ENCODE measurements at regions not wholly inside any gene's neighbourhood (a gene's known extent, or its start where the extent isn't known, plus 50 kb on each side); places are given as distances from the start of the nearest gene placed in this dataset.

GRCh38 chr5:117691081-117691870, 1116.7 kb upstream of the SEMA6A start:
- DNase-seq (ENCODE audit: low spot score), result no peak
- H3K4me3 Mint-ChIP-seq, result no peak overlapping the region
- no peaks in the 10 kb centered on the region for H3K4me1 Mint-ChIP-seq (ENCODE audit: low read depth)
- H3K27ac Mint-ChIP-seq, result no peak overlapping the region
- peaks cover 4% of the 10 kb centered on the region for H3K9me3 Mint-ChIP-seq
- intact Hi-C loops (cut with micrococcal nuclease), result no loop called here
- no peaks in the 10 kb centered on the region for H3K36me3 Mint-ChIP-seq (ENCODE audit: low read depth)
- H3K27me3 Mint-ChIP-seq (ENCODE audit: insufficient read depth), result no peaks in the 10 kb centered on the region

GRCh38 chr5:117690612-117691011, 1116.0 kb upstream of the SEMA6A start:
- Mint-ChIP-seq H3K36me3 (ENCODE audit: low read depth) (no peaks in the 10 kb centered on the region), H3K27ac (no peak overlapping the region), H3K27me3 (ENCODE audit: insufficient read depth) (no peaks in the 10 kb centered on the region), H3K4me1 (ENCODE audit: low read depth) (no peaks in the 10 kb centered on the region), H3K9me3 (peaks cover 4% of the 10 kb centered on the region), H3K4me3 (no peak overlapping the region)
- intact Hi-C loops (cut with micrococcal nuclease), result no loop called here
- no peak for DNase-seq (ENCODE audit: low spot score)

GRCh38 chr5:117686926-117687325, 1112.3 kb upstream of the SEMA6A start:
- Mint-ChIP-seq H3K36me3 (ENCODE audit: low read depth) (no peaks in the 10 kb centered on the region), H3K27ac (no peak overlapping the region), H3K4me1 (ENCODE audit: low read depth) (no peaks in the 10 kb centered on the region), H3K4me3 (no peak overlapping the region), H3K27me3 (ENCODE audit: insufficient read depth) (no peaks in the 10 kb centered on the region), H3K9me3 (peaks cover 4% of the 10 kb centered on the region)
- DNase-seq (ENCODE audit: low spot score), result no peak
- intact Hi-C loops (cut with micrococcal nuclease), result no loop called here

GRCh38 chr5:117682416-117682815, 1107.8 kb upstream of the SEMA6A start:
- intact Hi-C loops (cut with micrococcal nuclease), result no loop called here
- H3K36me3 Mint-ChIP-seq (ENCODE audit: low read depth), result no peaks in the 10 kb centered on the region

GRCh38 chr5:117681431-117682254, 1107.0 kb upstream of the SEMA6A start:
- no peak for DNase-seq (ENCODE audit: low spot score)
- H3K27me3 Mint-ChIP-seq (ENCODE audit: insufficient read depth), result no peaks in the 10 kb centered on the region
- H3K4me3 Mint-ChIP-seq, result no peak overlapping the region
- no peaks in the 10 kb centered on the region for H3K4me1 Mint-ChIP-seq (ENCODE audit: low read depth)
- no peak overlapping the region for H3K27ac Mint-ChIP-seq
- no peaks in the 10 kb centered on the region for H3K36me3 Mint-ChIP-seq (ENCODE audit: low read depth)
- H3K9me3 Mint-ChIP-seq, result no peaks in the 10 kb centered on the region
- intact Hi-C loops (cut with micrococcal nuclease), result no loop called here

More at GRCh38 chr5:117682416-117682815, 1107.8 kb upstream of the SEMA6A start:
- DNase-seq (ENCODE audit: low spot score), result no peak
- H3K27me3 Mint-ChIP-seq (ENCODE audit: insufficient read depth), result no peaks in the 10 kb centered on the region
- H3K4me3 Mint-ChIP-seq, result no peak overlapping the region
- no peaks in the 10 kb centered on the region for H3K4me1 Mint-ChIP-seq (ENCODE audit: low read depth)
- peaks cover 4% of the 10 kb centered on the region for H3K9me3 Mint-ChIP-seq
- H3K27ac Mint-ChIP-seq, result no peak overlapping the region

GRCh38 chr5:117680426-117680825, 1105.8 kb upstream of the SEMA6A start:
- H3K27ac Mint-ChIP-seq, result no peak overlapping the region
- H3K27me3 Mint-ChIP-seq (ENCODE audit: insufficient read depth), result no peaks in the 10 kb centered on the region
- intact Hi-C loops (cut with micrococcal nuclease), result no loop called here
- H3K4me1 Mint-ChIP-seq (ENCODE audit: low read depth), result no peaks in the 10 kb centered on the region
- H3K4me3 Mint-ChIP-seq, result no peak overlapping the region
- no peak for DNase-seq (ENCODE audit: low spot score)
- no peaks in the 10 kb centered on the region for H3K9me3 Mint-ChIP-seq
- H3K36me3 Mint-ChIP-seq (ENCODE audit: low read depth), result no peaks in the 10 kb centered on the region

- intact Hi-C loops (cut with micrococcal nuclease), result no loop called here
- no peak for DNase-seq (ENCODE audit: low spot score)
- no peaks in the 10 kb centered on the region for H3K36me3 Mint-ChIP-seq (ENCODE audit: low read depth)
- H3K4me1 Mint-ChIP-seq (ENCODE audit: low read depth), result no peaks in the 10 kb centered on the region
- H3K27me3 Mint-ChIP-seq (ENCODE audit: insufficient read depth), result no peaks in the 10 kb centered on the region
- H3K9me3 Mint-ChIP-seq, result no peaks in the 10 kb centered on the region
- no peak overlapping the region for H3K4me3 Mint-ChIP-seq
- H3K27ac Mint-ChIP-seq, result no peak overlapping the region
Measured at GRCh38 chr5:117679046-117679445, 1104.4 kb upstream of the SEMA6A start.

- no peaks in the 10 kb centered on the region for H3K9me3 Mint-ChIP-seq
- no peak overlapping the region for H3K27ac Mint-ChIP-seq
- H3K36me3 Mint-ChIP-seq (ENCODE audit: low read depth), result no peaks in the 10 kb centered on the region
- no peaks in the 10 kb centered on the region for H3K4me1 Mint-ChIP-seq (ENCODE audit: low read depth)
- H3K4me3 Mint-ChIP-seq, result no peak overlapping the region
- no peaks in the 10 kb centered on the region for H3K27me3 Mint-ChIP-seq (ENCODE audit: insufficient read depth)
- intact Hi-C loops (cut with micrococcal nuclease), result no loop called here
- no peak for DNase-seq (ENCODE audit: low spot score)
Measured at GRCh38 chr5:117675646-117676045, 1101.0 kb upstream of the SEMA6A start.

- no peak for DNase-seq (ENCODE audit: low spot score)
- Mint-ChIP-seq H3K27ac (no peak overlapping the region), H3K27me3 (ENCODE audit: insufficient read depth) (no peaks in the 10 kb centered on the region), H3K4me1 (ENCODE audit: low read depth) (no peaks in the 10 kb centered on the region), H3K9me3 (peaks cover 5% of the 10 kb centered on the region), H3K36me3 (ENCODE audit: low read depth) (no peaks in the 10 kb centered on the region), H3K4me3 (no peak overlapping the region)
- intact Hi-C loops (cut with micrococcal nuclease), result no loop called here
Measured at GRCh38 chr5:117671551-117671950, 1096.9 kb upstream of the SEMA6A start.

- Mint-ChIP-seq H3K36me3 (ENCODE audit: low read depth) (no peaks in the 10 kb centered on the region), H3K4me1 (ENCODE audit: low read depth) (no peaks in the 10 kb centered on the region), H3K27me3 (ENCODE audit: insufficient read depth) (no peaks in the 10 kb centered on the region), H3K27ac (no peak overlapping the region), H3K9me3 (peaks cover 15% of the 10 kb centered on the region), H3K4me3 (no peak overlapping the region)
- intact Hi-C loops (cut with micrococcal nuclease), result no loop called here
- DNase-seq (ENCODE audit: low spot score), result no peak
Measured at GRCh38 chr5:117667105-117667504, 1092.5 kb upstream of the SEMA6A start.

GRCh38 chr5:117665121-117665520, 1090.5 kb upstream of the SEMA6A start:
- DNase-seq (ENCODE audit: low spot score), result no peak
- H3K27ac Mint-ChIP-seq, result no peak overlapping the region
- H3K9me3 Mint-ChIP-seq, result peaks cover 11% of the 10 kb centered on the region
- H3K4me3 Mint-ChIP-seq, result no peak overlapping the region
- H3K36me3 Mint-ChIP-seq (ENCODE audit: low read depth), result no peaks in the 10 kb centered on the region
- no peaks in the 10 kb centered on the region for H3K4me1 Mint-ChIP-seq (ENCODE audit: low read depth)
- no peaks in the 10 kb centered on the region for H3K27me3 Mint-ChIP-seq (ENCODE audit: insufficient read depth)
- intact Hi-C loops (cut with micrococcal nuclease), result no loop called here

- Mint-ChIP-seq H3K9me3 (peaks cover 14% of the 10 kb centered on the region), H3K4me1 (ENCODE audit: low read depth) (no peaks in the 10 kb centered on the region), H3K36me3 (ENCODE audit: low read depth) (no peaks in the 10 kb centered on the region), H3K4me3 (no peak overlapping the region), H3K27ac (no peak overlapping the region), H3K27me3 (ENCODE audit: insufficient read depth) (no peaks in the 10 kb centered on the region)
- intact Hi-C loops (cut with micrococcal nuclease), result no loop called here
- DNase-seq (ENCODE audit: low spot score), result no peak
Measured at GRCh38 chr5:117662361-117662760, 1087.7 kb upstream of the SEMA6A start.

GRCh38 chr5:117657541-117657940, 1082.9 kb upstream of the SEMA6A start:
- H3K4me1 Mint-ChIP-seq (ENCODE audit: low read depth), result no peaks in the 10 kb centered on the region
- intact Hi-C loops (cut with micrococcal nuclease), result no loop called here
- no peak for DNase-seq (ENCODE audit: low spot score)
- peaks cover 4% of the 10 kb centered on the region for H3K9me3 Mint-ChIP-seq
- H3K4me3 Mint-ChIP-seq, result no peak overlapping the region
- H3K27ac Mint-ChIP-seq, result no peak overlapping the region
- H3K27me3 Mint-ChIP-seq (ENCODE audit: insufficient read depth), result no peaks in the 10 kb centered on the region
- H3K36me3 Mint-ChIP-seq (ENCODE audit: low read depth), result no peaks in the 10 kb centered on the region
